ENCODE measurements at regions not wholly inside any gene's neighbourhood (a gene's known extent, or its start where the extent isn't known, plus 50 kb on each side); places are given as distances from the start of the nearest gene placed in this dataset.

DNA sequence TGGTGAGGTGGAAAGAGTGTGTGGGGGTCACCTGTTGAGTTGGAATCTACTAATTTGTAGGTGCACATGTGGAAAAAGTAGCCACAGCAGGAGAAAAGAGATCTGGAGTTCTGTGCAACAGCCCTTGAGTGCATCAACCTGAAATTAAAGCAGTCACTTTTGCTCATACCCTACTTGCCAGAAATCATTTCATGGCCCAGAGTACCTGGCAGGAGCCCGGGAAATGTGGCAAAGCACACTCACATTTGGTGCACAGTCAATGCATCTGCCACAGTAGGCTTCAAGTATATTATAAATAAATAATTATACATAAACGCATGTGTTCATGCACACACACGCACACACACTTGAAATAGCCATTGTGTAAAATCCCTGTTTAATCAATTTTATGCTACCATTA, 203.0 kb downstream of the ICE1 start:
- Histone ChIP-seq H2AK5ac (ENCODE audit: insufficient read length, low read length) (no peak overlapping the region), H3K14ac (ENCODE audit: insufficient read depth, low read length) (no peak overlapping the region), H3K27ac (ENCODE audit: insufficient read length, low read depth, low read length) (no peak overlapping the region), H4K8ac (replicated peaks; ENCODE audit: insufficient read length, low read depth, low read length) (no peak overlapping the region), H4K5ac (ENCODE audit: insufficient read length, low read depth, low read length) (no peak overlapping the region), H4K91ac (ENCODE audit: insufficient read length, low read depth, low read length) (no peak overlapping the region), H3K56ac (ENCODE audit: insufficient read length, low read depth, low read length) (no peak overlapping the region), H2BK120ac (ENCODE audit: low read depth, low read length, poor library complexity, severe bottlenecking) (no peak overlapping the region), H2AFZ (ENCODE audit: low read length) (no peak overlapping the region), H3K27me3 (ENCODE audit: insufficient read depth, low read length) (no peaks in the 10 kb centered on the region), H2BK12ac (ENCODE audit: insufficient read length, low read depth, low read length) (no peak overlapping the region), H4K20me1 (ENCODE audit: control insufficient read depth, insufficient read depth, insufficient read length) (no peaks in the 10 kb centered on the region), H3K23me2 (ENCODE audit: insufficient read length, low read depth, low read length, poor library complexity, severe bottlenecking) (no peaks in the 10 kb centered on the region), H3K4ac (ENCODE audit: low read depth, low read length) (no peak overlapping the region), H3K79me2 (ENCODE audit: insufficient read depth, low read length) (no peaks in the 10 kb centered on the region), H2BK5ac (ENCODE audit: insufficient read length, low read length) (no peak overlapping the region), H3K4me2 (ENCODE audit: insufficient read depth, insufficient read length, low read length) (no peak overlapping the region), H3K9me3 (ENCODE audit: control insufficient read depth, low read depth, low read length) (peaks cover 24% of the 10 kb centered on the region), H3T11ph (ENCODE audit: low read length) (no peak overlapping the region), H3K4me1 (ENCODE audit: insufficient read depth, low read length) (no peaks in the 10 kb centered on the region), H3K18ac (ENCODE audit: insufficient read length, low read depth, low read length) (no peak overlapping the region), H2BK15ac (ENCODE audit: low read depth, low read length) (no peak overlapping the region), H3K23ac (ENCODE audit: insufficient read length, low read depth, low read length) (no peak overlapping the region), H3K9ac (ENCODE audit: extremely low read depth, insufficient read length, low read length) (no peak overlapping the region), H3K79me1 (ENCODE audit: insufficient read depth, low read depth, low read length, poor library complexity, severe bottlenecking) (no peaks in the 10 kb centered on the region), H2BK20ac (ENCODE audit: low read depth, low read length, poor library complexity, severe bottlenecking) (no peak overlapping the region)
- no peak for DNase-seq
- Mint-ChIP-seq H3K9me3 (peaks cover 40 to 46% of the 10 kb centered on the region in 2 experiments), H3K27me3 (ENCODE audit: low read depth) (peaks cover 8% of the 10 kb centered on the region), H3K36me3 (ENCODE audit: insufficient read depth in 1 of 3, low read depth in 3 of 3) (peaks cover 21 to 42% (median 38%) of the 10 kb centered on the region in 3 experiments), H3K4me3 (no peak overlapping the region), H3K27ac (no peak overlapping the region), H3K4me1 (peaks cover 7 to 14% of the 10 kb centered on the region in 2 experiments; a peak in 3 of 4 replicates)
- no peak for TF ChIP-seq CTCF (conservative IDR thresholded peaks at IDR 0.05)
- WGBS (ENCODE audit: extremely low coverage, insufficient read length, low lambda C conversion rate), result no CpG with 5 or more reads among the region's 3 CpGs
